GM10266 (cell line): ENCODE measurements at regions not wholly inside any gene's neighbourhood (a gene's known extent, or its start where the extent isn't known, plus 50 kb on each side); places are given as distances from the start of the nearest gene placed in this dataset.
A peak's percentile ranks its signal among the peaks of the same experiment; 100 is the strongest.

Experiments used
- DNase-seq: peaks from one replicate; pipeline ENCODE4 v3.0.0; 2012; ENCODE audit errors: extremely low spot score
- TF ChIP-seq, protein P1 (sequence below): IDR thresholded peaks from 2 replicates; pipeline ENCODE4 v1.5.1; 2012; ENCODE audit warnings: mild to moderate bottlenecking, low read depth; ENCODE audit not compliant: control insufficient read depth, insufficient read depth; ENCODE audit errors: missing control alignments

DNA sequence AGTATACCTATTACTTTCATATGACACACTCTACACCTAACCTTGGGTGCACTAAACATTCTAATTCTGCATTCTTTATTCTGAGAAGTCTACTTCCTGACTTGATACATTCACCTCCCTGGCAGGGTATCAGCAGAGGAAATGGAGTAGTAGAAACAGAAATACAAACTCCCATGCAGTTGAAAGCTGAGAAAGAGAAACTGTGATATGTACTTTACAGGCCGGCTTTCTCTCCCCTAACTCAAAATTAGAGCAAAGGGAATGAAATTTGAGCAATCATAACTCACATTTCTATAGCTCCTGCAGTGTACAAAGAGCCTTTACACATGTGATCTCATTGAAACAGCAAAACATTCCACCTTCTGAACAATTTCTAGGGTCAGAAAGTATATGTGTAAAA lies 135.5 kb upstream of the COL8A1 start:
- no peak for DNase-seq
- TF ChIP-seq, protein P1, sequence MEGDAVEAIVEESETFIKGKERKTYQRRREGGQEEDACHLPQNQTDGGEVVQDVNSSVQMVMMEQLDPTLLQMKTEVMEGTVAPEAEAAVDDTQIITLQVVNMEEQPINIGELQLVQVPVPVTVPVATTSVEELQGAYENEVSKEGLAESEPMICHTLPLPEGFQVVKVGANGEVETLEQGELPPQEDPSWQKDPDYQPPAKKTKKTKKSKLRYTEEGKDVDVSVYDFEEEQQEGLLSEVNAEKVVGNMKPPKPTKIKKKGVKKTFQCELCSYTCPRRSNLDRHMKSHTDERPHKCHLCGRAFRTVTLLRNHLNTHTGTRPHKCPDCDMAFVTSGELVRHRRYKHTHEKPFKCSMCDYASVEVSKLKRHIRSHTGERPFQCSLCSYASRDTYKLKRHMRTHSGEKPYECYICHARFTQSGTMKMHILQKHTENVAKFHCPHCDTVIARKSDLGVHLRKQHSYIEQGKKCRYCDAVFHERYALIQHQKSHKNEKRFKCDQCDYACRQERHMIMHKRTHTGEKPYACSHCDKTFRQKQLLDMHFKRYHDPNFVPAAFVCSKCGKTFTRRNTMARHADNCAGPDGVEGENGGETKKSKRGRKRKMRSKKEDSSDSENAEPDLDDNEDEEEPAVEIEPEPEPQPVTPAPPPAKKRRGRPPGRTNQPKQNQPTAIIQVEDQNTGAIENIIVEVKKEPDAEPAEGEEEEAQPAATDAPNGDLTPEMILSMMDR, result no peak

DNA sequence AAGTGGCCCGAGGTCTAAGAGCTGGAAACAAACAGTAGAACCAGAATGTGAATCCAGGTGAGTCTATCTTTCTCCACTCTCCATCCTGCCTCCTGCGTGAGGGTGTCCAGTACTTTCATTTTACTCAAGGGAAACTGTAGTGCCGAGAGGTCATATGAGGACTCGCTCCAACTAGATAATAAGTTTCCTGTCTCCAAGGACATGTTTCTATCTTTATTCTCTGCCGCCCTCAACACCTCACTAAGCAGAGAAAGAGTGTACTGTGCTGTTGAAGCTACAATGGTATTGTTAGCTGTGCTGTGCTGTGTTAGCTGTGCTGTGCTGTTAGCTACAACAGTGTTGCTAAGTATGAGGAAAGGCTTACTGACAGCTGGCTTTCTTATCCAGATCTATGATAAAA lies 137.9 kb upstream of the COL8A1 start:
- no peak for DNase-seq
- TF ChIP-seq, protein P1, result no peak

DNA sequence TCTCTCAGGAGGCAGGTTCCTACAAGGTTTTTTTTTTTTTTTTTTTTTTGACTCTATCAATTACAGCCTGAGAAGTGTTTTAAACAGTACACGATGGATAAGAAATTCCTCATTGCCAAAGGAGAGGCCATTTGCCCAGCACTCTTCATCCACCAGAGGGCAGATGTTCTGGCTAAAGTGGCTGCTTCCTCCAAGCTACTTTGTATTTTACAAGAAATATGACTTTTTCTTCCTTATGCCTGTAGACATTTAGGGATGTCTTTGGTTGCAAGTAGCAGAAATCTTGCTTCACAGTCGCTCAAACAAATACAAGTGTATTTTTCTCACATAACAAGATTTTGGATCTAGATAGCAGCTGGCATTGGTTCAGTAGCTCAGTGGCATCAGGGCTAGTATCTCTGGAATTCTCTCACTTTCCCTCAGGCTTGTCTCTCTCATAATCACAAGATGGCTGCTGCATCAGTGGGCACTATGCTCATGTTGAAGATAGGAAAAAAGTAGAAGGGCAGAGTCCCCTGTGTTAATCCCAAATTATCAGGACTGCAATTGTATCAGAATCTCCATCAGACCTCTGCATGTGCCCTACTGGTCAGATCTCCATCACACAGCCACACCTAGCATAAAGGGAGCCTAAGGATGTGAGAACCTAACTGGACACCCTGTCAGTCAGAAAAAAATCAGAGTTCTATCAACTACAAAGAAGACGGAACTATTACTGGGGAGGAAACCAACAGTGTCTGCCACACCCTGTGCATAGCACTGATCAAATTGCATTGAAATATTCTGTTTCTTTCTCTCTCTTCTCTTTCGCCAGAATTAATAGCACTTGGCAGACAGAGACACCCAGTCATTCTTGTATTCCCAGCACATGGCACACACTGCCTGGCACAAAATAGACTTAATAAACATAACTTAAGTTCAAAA lies 138.9 kb upstream of the COL8A1 start:
- TF ChIP-seq, protein P1, result peak; percentile 68
- peak; percentile 16 for DNase-seq

DNA sequence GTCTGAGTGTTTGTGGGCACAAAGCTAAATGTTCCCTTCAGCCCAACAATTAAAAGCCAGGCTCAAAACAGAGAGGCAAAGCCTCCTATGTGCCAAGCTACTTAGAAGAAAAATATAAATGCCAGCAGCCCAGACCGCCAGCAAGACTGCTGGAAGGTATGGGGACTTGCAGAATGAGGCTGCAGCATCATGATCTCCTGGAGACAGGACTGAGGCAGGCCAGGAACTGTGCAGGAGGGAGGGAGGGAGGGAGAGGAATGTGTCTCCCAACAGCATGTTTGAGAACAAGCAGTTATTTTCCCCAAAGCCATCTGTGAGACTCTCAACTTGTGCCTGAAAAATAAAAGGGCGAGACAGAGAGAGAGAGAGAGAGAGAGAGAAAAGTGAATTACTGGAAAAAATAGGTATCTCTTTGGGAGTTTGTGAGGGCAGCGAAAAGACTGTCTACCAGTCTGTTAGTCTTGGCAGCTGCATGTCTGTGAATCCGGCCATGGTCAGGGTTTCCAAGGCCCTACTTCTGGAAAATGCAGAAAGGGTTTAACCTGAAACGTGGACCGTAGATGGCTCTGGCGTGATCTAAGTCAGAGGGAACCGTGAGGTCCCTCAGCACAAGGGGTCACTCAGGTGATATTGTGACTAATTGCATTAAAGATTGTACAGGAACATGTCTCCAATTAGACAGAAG lies 139.7 kb upstream of the COL8A1 start:
- TF ChIP-seq, protein P1, result no peak
- no peak for DNase-seq

DNA sequence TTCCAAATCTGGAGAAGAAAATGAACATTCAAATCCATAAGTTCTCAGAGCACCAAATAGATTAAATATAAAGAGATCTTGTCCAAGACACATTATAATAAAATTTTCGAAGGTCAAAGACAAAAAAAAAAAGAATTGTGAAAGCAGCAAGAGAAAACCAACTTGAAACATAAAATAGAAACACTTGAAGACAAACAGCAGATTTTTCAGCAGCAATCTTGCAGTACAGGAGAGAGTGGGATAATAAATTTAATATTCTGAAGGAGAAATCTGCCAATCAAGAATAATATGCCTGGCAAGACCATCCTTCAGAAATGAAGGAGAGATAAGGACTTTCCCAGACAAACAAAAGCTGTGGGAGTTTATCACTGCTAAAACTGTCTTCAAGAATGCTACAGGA lies 150.5 kb upstream of the COL8A1 start:
- no peak for DNase-seq
- TF ChIP-seq, protein P1, result no peak

DNA sequence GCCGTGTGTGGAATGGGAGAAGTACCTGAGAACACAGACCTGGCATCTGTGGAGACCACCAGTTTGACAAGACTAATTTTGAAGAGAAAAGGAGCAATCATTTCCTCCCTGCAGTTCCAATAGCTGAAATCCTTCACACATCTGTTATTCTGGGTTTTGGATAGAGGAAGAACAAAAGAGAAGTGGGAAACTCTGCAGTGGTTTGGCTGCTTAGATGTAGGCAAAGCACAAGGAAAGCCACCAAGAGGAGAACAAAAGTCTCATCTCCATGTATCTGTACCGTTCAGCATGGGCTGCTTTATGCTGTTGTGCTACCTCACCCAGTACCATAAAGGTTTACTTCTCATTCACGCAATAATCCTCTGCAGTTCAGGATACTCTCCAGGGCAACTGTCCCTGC lies 153.1 kb upstream of the COL8A1 start:
- TF ChIP-seq, protein P1, result no peak
- DNase-seq, result no peak

DNA sequence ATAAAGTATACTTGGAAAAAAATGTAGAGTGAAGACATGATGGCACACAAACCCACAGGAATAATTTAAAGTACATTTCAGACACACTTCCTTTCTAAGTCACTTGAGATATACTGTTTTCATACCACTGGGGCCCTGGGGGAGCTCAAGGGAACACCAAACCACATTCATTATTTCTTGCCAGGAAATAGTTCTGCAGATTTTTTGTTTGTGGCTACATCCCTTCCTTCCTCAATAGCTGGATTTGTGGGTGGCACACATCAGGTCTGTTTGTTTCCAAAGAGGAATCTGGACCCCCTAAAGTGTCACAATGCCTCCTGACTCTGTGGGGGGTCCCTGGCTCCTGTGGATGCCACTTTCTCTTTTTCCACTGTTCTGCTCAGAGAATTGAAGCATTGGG lies 153.5 kb upstream of the COL8A1 start:
- no peak for DNase-seq
- TF ChIP-seq, protein P1, result no peak
